ENCODE measurements at regions not wholly inside any gene's neighbourhood (a gene's known extent, or its start where the extent isn't known, plus 50 kb on each side); places are given as distances from the start of the nearest gene placed in this dataset.

- TF ChIP-seq CTCF (conservative IDR thresholded peaks at IDR 0.05; ENCODE audit: low read depth, low read length) (no peak), EZH2 (IDR thresholded peaks at IDR 0.05; ENCODE audit: low read length, unreplicated experiment) (no peak), EZH2phosphoT487 (IDR thresholded peaks at IDR 0.05; ENCODE audit: borderline replicate concordance, low read length) (no peak)
These were observed 132.8 kb upstream of the GOT2 start for GRCh38 chr16:58866935-58867334.

All from PC-3 (cell line).